Liver (tissue), 2 donors: ENCODE measurements at regions not wholly inside any gene's neighbourhood (a gene's known extent, or its start where the extent isn't known, plus 50 kb on each side); places are given as distances from the start of the nearest gene placed in this dataset.

Experiments
- CTCF ChIP-seq: fragments of 150-350 bp; IDR thresholded peaks from 2 replicates; pipeline ENCODE4 v1.5.1; 2017; ENCODE audit warnings: improper control_type of control experiment, low read depth, low read length; ENCODE audit not compliant: missing input control
- REST ChIP-seq: IDR thresholded peaks from 2 replicates; pipeline ENCODE4 v1.6.1; 2016; ENCODE audit warnings: antibody characterized with exemption, mild to moderate bottlenecking
- donor health status: healthy.

GRCh38 chr2:17160594-17160993 lies 357.6 kb downstream of the RAD51AP2 start:
- no peak for TF ChIP-seq REST
- TF ChIP-seq CTCF, result no peak
